BLaER1 treated with 17β-estradiol and CSF1 and Interleukin-3, amounts not matched to agents 10 nM and 100 nM (cell line): ENCODE measurements at regions not wholly inside any gene's neighbourhood (a gene's known extent, or its start where the extent isn't known, plus 50 kb on each side); places are given as distances from the start of the nearest gene placed in this dataset.
A peak's percentile ranks its signal among the peaks of the same experiment; 100 is the strongest.
"Not testable (repeated sequence)": the region's sequence is repeated elsewhere in the genome, so short reads cannot be mapped to it uniquely, and the experiment has no call there.

Experiments used
- H3K27ac ChIP-seq, 11 experiments: shearing (Covaris generic); formaldehyde crosslinking; 2 replicates each; pipeline ENCODE4 v1.8.1; 2022
- H3K27me3 ChIP-seq, 11 experiments: shearing (Covaris generic); formaldehyde crosslinking; 2 replicates each; pipeline ENCODE4 v1.8.1; 2022
- H3K36me3 ChIP-seq, 11 experiments: shearing (Covaris generic); formaldehyde crosslinking; 2 replicates each; pipeline ENCODE4 v1.8.1; 2022
- H3K4me1 ChIP-seq, 10 experiments: shearing (Covaris generic); formaldehyde crosslinking; 2 replicates each; pipeline ENCODE4 v1.8.1; 2022
- H3K4me2 ChIP-seq, 11 experiments: shearing (Covaris generic); formaldehyde crosslinking; 2 replicates each; pipeline ENCODE4 v1.8.1; 2022
- H3K4me3 ChIP-seq, 10 experiments: shearing (Covaris generic); formaldehyde crosslinking; 2 replicates each; pipeline ENCODE4 v1.8.1; 2022
- H3K9ac ChIP-seq, 11 experiments: shearing (Covaris generic); formaldehyde crosslinking; 2 replicates each; pipeline ENCODE4 v1.8.1; 2022
- H3K9me3 ChIP-seq, 11 experiments: shearing (Covaris generic); formaldehyde crosslinking; replicated peaks in 1 of 11; 2 replicates each; pipeline ENCODE4 v1.8.1; 2022
- H4K20me1 ChIP-seq, 11 experiments: shearing (Covaris generic); formaldehyde crosslinking; 2 replicates each; pipeline ENCODE4 v1.8.1; 2022
- Cebpa-rat ChIP-seq, 11 experiments: shearing (Covaris generic); IDR thresholded peaks; 2 replicates each; pipeline ENCODE4 v1.8.1; 2022

GRCh38 chr2:123670286-123670685 lies 354.8 kb upstream of the CNTNAP5 start:
- Histone ChIP-seq H3K4me3 (no peak overlapping the region), H4K20me1 (no peaks in the 10 kb centered on the region), H3K27ac (no peak overlapping the region), H3K9ac (no peak overlapping the region), H3K9me3 (no peaks in the 10 kb centered on the region), H3K4me1 (peaks cover 0 to 3% (median 0%) of the 10 kb centered on the region in 10 experiments; a peak in 1 of 20 replicates), H3K4me2 (no peak overlapping the region), H3K36me3 (no peaks in the 10 kb centered on the region), H3K27me3 (no peaks in the 10 kb centered on the region)
- no peak for TF ChIP-seq Cebpa-rat (IDR thresholded peaks at IDR 0.05)

DNA sequence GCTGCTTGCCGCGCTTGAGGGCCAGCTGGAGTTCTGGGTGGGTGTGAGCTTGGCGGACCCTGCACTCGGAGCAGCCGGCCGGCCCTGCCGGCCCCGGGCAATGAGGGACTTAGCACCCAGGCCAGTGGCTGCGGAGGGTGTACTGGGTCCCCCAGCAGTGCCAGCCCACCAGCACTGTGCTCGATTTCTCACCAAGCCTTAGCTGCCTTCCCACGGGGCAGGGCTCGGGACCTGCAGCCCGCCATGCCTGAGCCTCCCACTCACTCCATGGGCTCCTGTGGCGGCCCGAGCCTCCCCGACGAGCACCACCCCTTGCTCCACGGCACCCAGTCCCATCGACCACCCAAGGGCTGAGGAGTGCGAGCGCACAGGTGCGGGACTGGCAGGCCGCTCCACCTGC lies 341.3 kb upstream of the CNTNAP5 start:
- H3K9me3 ChIP-seq, result peaks cover 0 to 29% (median 11%) of the 10 kb centered on the region in 11 experiments; a peak in 17 of 22 replicates
- H3K27me3 ChIP-seq, H3K4me3 ChIP-seq, H4K20me1 ChIP-seq, H3K36me3 ChIP-seq, H3K4me2 ChIP-seq, H3K27ac ChIP-seq, H3K4me1 ChIP-seq, H3K9ac ChIP-seq: not testable (repeated sequence)

- Histone ChIP-seq H3K9me3 (peaks cover 0 to 29% (median 11%) of the 10 kb centered on the region in 11 experiments; a peak in 17 of 22 replicates), H3K9ac (no peak overlapping the region), H3K4me2 (no peak overlapping the region), H3K27ac (no peak overlapping the region), H3K4me3 (no peak overlapping the region), H4K20me1 (no peaks in the 10 kb centered on the region), H3K36me3 (no peaks in the 10 kb centered on the region), H3K27me3 (no peaks in the 10 kb centered on the region), H3K4me1 (peaks cover 0 to 8% (median 0%) of the 10 kb centered on the region in 10 experiments; a peak in 4 of 20 replicates)
- no peak for TF ChIP-seq Cebpa-rat (IDR thresholded peaks at IDR 0.05)
Observed at GRCh38 chr2:123687064-123687463, 338.0 kb upstream of the CNTNAP5 start.

- H3K36me3 ChIP-seq, result no peaks in the 10 kb centered on the region
- no peaks in the 10 kb centered on the region for H3K27me3 ChIP-seq
- no peak overlapping the region for H3K4me2 ChIP-seq
- TF ChIP-seq Cebpa-rat (IDR thresholded peaks at IDR 0.05), result no peak
- H3K4me3 ChIP-seq, result no peak overlapping the region
- H4K20me1 ChIP-seq, result no peaks in the 10 kb centered on the region
- no peak overlapping the region for H3K9ac ChIP-seq
- no peak overlapping the region for H3K27ac ChIP-seq
- peaks cover 0 to 25% (median 8%) of the 10 kb centered on the region in 11 experiments; a peak in 16 of 22 replicates for H3K9me3 ChIP-seq
- peaks cover 0 to 16% (median 0%) of the 10 kb centered on the region in 10 experiments; a peak in 5 of 20 replicates for H3K4me1 ChIP-seq
Observed at GRCh38 chr2:123688231-123688940, 336.7 kb upstream of the CNTNAP5 start.

DNA sequence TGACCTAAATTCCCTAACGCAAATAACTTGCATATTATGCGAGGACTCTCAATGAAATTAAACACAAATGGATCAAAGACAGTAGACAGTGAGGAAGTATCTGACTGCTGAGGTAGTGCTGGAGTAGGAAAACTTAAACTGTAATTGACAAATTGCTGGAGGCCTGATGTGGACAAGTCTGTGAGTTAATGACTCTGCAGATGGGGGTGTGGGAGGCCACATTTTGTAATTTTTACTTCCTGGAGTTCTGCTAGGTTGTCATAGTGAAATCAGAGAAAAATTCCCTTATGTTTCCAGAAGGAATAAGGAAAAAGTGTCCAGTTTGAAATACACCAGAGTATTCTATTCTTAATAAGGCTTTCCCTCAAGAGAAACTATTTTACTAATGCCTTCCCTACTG lies 333.0 kb upstream of the CNTNAP5 start:
- Histone ChIP-seq H3K4me3 (no peak overlapping the region), H3K9ac (no peak overlapping the region), H3K27ac (no peak overlapping the region), H3K27me3 (no peaks in the 10 kb centered on the region), H3K36me3 (no peaks in the 10 kb centered on the region), H3K9me3 (peaks cover 0 to 6% (median 0%) of the 10 kb centered on the region in 11 experiments; a peak in 3 of 22 replicates), H3K4me1 (peaks cover 0 to 41% (median 2%) of the 10 kb centered on the region in 10 experiments; a peak in 9 of 20 replicates), H4K20me1 (no peaks in the 10 kb centered on the region), H3K4me2 (peak overlapping the region in 2 of 11 experiments; percentile 20 to 36; a peak in 3 of 22 replicates)
- TF ChIP-seq Cebpa-rat (IDR thresholded peaks at IDR 0.05), result no peak

DNA sequence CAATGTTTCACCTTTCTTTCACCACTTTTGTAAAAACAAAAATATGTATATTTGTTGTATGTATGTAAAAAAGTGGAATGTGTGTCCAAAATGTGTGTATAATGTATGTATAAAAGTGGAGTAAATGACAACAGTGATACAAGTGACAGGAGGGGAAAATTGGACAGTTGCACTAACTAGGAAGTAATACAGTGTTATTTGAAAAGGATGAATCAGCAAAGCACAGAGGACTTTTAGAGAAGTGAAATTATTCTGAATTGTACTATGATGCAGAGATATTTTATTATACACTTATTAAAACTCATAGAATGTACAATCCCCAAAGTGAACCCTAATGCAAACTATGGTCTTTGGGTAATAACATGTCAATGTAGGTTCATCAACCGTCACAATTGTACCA lies 331.3 kb upstream of the CNTNAP5 start:
- TF ChIP-seq Cebpa-rat (IDR thresholded peaks at IDR 0.05), result no peak
- peak overlapping the region in 4 of 11 experiments; percentile 30 to 72 (median 48); a peak in 6 of 22 replicates for H3K4me2 ChIP-seq
- no peak overlapping the region for H3K9ac ChIP-seq

DNA sequence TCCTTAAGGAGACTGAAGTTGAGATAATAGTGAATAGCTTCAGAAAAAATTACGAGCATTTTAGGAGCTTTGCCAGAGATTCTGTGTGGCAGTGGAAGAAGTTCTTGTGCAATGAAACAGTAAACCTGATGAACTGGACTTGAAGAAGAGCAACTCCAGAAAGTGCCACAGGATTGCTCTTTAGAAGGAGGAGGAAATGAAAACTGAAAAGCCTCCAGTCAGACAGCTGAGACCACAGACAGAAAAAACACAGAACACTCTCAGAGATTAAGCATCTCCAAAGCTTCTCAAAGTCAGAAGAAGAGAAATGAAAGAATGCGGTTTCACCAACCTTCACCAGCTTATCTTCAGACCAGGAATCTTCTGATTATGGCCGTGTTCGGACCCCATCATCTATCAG lies 329.7 kb upstream of the CNTNAP5 start:
- Histone ChIP-seq H3K27me3 (no peaks in the 10 kb centered on the region), H3K9me3 (no peaks in the 10 kb centered on the region), H3K4me3 (no peak overlapping the region), H3K4me2 (peak overlapping the region in 3 of 11 experiments; percentile 17 to 38 (median 20); a peak in 3 of 22 replicates), H4K20me1 (no peaks in the 10 kb centered on the region), H3K9ac (no peak overlapping the region), H3K27ac (no peak overlapping the region), H3K36me3 (no peaks in the 10 kb centered on the region), H3K4me1 (peaks cover 0 to 41% (median 2%) of the 10 kb centered on the region in 10 experiments; a peak in 9 of 20 replicates)
- no peak for TF ChIP-seq Cebpa-rat (IDR thresholded peaks at IDR 0.05)

More for the DNA sequence above, 331.3 kb upstream of the CNTNAP5 start:
- H3K4me1 ChIP-seq, result peaks cover 0 to 41% (median 2%) of the 10 kb centered on the region in 10 experiments; a peak in 9 of 20 replicates
- H4K20me1 ChIP-seq, result no peaks in the 10 kb centered on the region
- peak overlapping the region in 4 of 11 experiments; percentile 12 to 35 (median 22); a peak in 2 of 22 replicates for H3K27ac ChIP-seq
- no peak overlapping the region for H3K4me3 ChIP-seq
- H3K9me3 ChIP-seq, result no peaks in the 10 kb centered on the region
- H3K27me3 ChIP-seq, result no peaks in the 10 kb centered on the region
- no peaks in the 10 kb centered on the region for H3K36me3 ChIP-seq

DNA sequence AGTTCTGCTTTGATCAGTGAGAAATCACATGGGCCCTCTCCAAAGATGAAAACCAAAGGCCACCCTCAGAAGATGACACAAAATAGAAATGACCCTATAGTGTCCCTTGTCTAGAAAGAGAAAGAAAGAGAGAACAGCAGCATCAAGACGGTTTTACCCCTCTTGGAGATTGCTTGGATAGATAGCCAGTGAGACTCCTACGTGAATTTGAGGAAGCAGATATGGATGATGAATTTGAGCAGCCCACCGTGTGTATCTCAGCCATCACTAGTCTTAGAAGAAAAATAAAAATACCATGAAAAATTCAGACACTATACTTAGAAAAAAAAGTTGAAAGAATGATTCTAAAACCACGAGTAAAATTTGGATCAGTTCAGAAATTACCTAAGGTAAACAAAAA lies 329.1 kb upstream of the CNTNAP5 start:
- no peak overlapping the region for H3K27ac ChIP-seq
- no peaks in the 10 kb centered on the region for H3K36me3 ChIP-seq
- no peaks in the 10 kb centered on the region for H3K9me3 ChIP-seq
- H3K4me2 ChIP-seq, result peak overlapping the region in 3 of 11 experiments; percentile 17 to 38 (median 20); a peak in 2 of 22 replicates
- TF ChIP-seq Cebpa-rat (IDR thresholded peaks at IDR 0.05), result no peak
- H4K20me1 ChIP-seq, result no peaks in the 10 kb centered on the region
- peaks cover 0 to 41% (median 2%) of the 10 kb centered on the region in 10 experiments; a peak in 9 of 20 replicates for H3K4me1 ChIP-seq
- H3K27me3 ChIP-seq, result no peaks in the 10 kb centered on the region
- no peak overlapping the region for H3K4me3 ChIP-seq
- no peak overlapping the region for H3K9ac ChIP-seq

- H3K9me3 ChIP-seq, result no peaks in the 10 kb centered on the region
- no peak overlapping the region for H3K4me3 ChIP-seq
- H3K4me2 ChIP-seq, result no peak overlapping the region; a peak in 1 of 22 replicates
- H3K9ac ChIP-seq, result no peak overlapping the region
- TF ChIP-seq Cebpa-rat (IDR thresholded peaks at IDR 0.05), result no peak
- H4K20me1 ChIP-seq, result no peaks in the 10 kb centered on the region
- H3K4me1 ChIP-seq, result peaks cover 0 to 35% (median 2%) of the 10 kb centered on the region in 10 experiments; a peak in 9 of 20 replicates
- no peak overlapping the region for H3K27ac ChIP-seq
- H3K27me3 ChIP-seq, result no peaks in the 10 kb centered on the region
- no peaks in the 10 kb centered on the region for H3K36me3 ChIP-seq
Observed at GRCh38 chr2:123696799-123697410, 328.2 kb upstream of the CNTNAP5 start.
